Loucy (cell line): ENCODE measurements at regions not wholly inside any gene's neighbourhood (a gene's known extent, or its start where the extent isn't known, plus 50 kb on each side); places are given as distances from the start of the nearest gene placed in this dataset.

Source experiments
- H2AFZ ChIP-seq: fragments of 200-600 bp; sonication (generic); 2 replicates; pipeline ENCODE4 v1.6.0; 2016; ENCODE audit warnings: antibody characterized with exemption, mild to moderate bottlenecking, low read length, moderate library complexity
- H3F3A ChIP-seq: fragments of 200-600 bp; 2 replicates; pipeline ENCODE4 v1.6.0; 2016; ENCODE audit warnings: antibody characterized with exemption, low read depth, mild to moderate bottlenecking
- H3K27me3 ChIP-seq: fragments of 200-600 bp; sonication (generic); 2 replicates; pipeline ENCODE4 v1.6.1; 2014; ENCODE audit warnings: low read length, mild to moderate bottlenecking; ENCODE audit not compliant: insufficient read depth, poor library complexity, severe bottlenecking
- H3K36me3 ChIP-seq: fragments of 200-600 bp; sonication (generic); 2 replicates; pipeline ENCODE4 v1.6.1; 2016; ENCODE audit warnings: low read length; ENCODE audit not compliant: insufficient read depth
- H3K4me1 ChIP-seq: fragments of 200-600 bp; sonication (generic); 2 replicates; pipeline ENCODE4 v1.5.1; 2014; ENCODE audit warnings: low read length, mild to moderate bottlenecking; ENCODE audit not compliant: insufficient read depth, poor library complexity, severe bottlenecking
- H3K4me2 ChIP-seq: fragments of 200-600 bp; sonication (generic); 2 replicates; pipeline ENCODE4 v1.6.0; 2014; ENCODE audit warnings: antibody characterized with exemption, low read length, low read depth, mild to moderate bottlenecking; ENCODE audit not compliant: poor library complexity, severe bottlenecking
- H3K4me3 ChIP-seq: fragments of 200-600 bp; sonication (generic); 2 replicates; pipeline ENCODE4 v1.5.1; 2014; ENCODE audit warnings: low read length, mild to moderate bottlenecking, mixed read lengths; ENCODE audit not compliant: poor library complexity, severe bottlenecking
- H3K79me2 ChIP-seq: fragments of 200-600 bp; sonication (generic); 2 replicates; pipeline ENCODE4 v1.6.1; 2014; ENCODE audit warnings: low read length; ENCODE audit not compliant: insufficient read depth
- H3K9ac ChIP-seq: fragments of 200-600 bp; sonication (generic); 2 replicates; pipeline ENCODE4 v1.6.0; 2014; ENCODE audit warnings: mild to moderate bottlenecking, low read depth, low read length, moderate library complexity; ENCODE audit not compliant: poor library complexity, severe bottlenecking
- H3K9me2 ChIP-seq: fragments of 200-600 bp; sonication (generic); replicated peaks from 2 replicates; pipeline ENCODE4 v1.6.1; 2016; ENCODE audit warnings: low read depth, low read length, mixed read lengths
- H3K9me3 ChIP-seq: fragments of 200-600 bp; sonication (generic); 2 replicates; pipeline ENCODE4 v1.6.1; 2014; ENCODE audit warnings: mild to moderate bottlenecking, antibody characterized with exemption, low read length, low read depth; ENCODE audit not compliant: insufficient read depth
- H4K20me1 ChIP-seq: fragments of 200-600 bp; sonication (generic); 2 replicates; pipeline ENCODE4 v1.6.0; 2014; ENCODE audit warnings: antibody characterized with exemption, low read length, mild to moderate bottlenecking; ENCODE audit not compliant: insufficient read depth, poor library complexity, severe bottlenecking
- EZH2phosphoT487 ChIP-seq: fragments of 200-600 bp; IDR thresholded peaks from 2 replicates; pipeline ENCODE4 v1.6.1; 2018; ENCODE audit warnings: antibody characterized with exemption, mild to moderate bottlenecking, moderate library complexity, borderline replicate concordance
- TF ChIP-seq, protein P1 (sequence below): fragments of 200-600 bp; sonication (generic); conservative IDR thresholded peaks from 2 replicates; pipeline ENCODE4 v1.5.1; 2014; ENCODE audit warnings: mild to moderate bottlenecking, antibody characterized with exemption, low read length

DNA sequence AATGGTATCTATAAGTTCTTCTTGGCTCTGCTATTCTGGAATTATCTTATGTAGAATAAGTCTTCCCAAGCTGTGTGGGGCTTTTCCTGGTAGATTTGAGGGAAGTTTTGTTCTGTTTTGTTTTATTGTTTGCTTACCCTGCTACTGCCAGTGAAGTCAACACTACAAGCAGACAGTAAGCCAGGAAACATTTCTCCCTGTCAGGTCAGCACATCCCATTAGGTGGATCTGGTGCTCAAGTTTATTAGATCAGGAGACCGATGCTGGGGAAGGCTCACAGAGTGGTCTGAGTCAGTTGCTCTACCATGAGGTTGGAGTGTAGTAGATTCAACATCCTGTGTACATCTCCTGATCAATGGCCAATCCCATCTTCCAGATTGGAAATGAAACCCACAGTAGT, 79.1 kb downstream of the ADRB2 start:
- no peak overlapping the region for H3K4me2 ChIP-seq
- no peak overlapping the region for H3K4me3 ChIP-seq

DNA sequence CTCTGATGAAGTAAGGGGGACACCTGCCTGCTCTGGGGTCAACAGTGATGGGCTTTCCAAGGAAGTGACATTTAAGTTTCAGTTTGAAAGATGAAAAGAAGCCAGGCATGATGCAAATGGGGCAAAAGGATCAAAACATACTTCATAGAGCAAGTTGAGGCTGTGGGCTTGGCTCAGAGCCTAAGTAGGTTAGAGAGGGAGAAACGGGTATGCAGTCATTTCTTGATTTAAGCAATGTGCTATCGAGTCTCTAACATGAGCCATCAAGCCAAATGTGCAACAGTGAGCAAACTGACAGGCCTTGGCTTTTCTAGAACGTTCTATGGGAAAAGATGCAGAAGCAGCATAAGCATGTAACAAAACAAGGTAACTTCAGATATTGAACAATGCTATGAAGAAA, 80.6 kb downstream of the ADRB2 start:
- Histone ChIP-seq H3K4me1 (no peaks in the 10 kb centered on the region), H3K9me3 (no peaks in the 10 kb centered on the region), H3K4me3 (no peak overlapping the region), H3K9ac (no peak overlapping the region), H3K4me2 (no peak overlapping the region), H3F3A (no peaks in the 10 kb centered on the region), H3K79me2 (no peaks in the 10 kb centered on the region), H3K27me3 (no peaks in the 10 kb centered on the region), H2AFZ (no peak overlapping the region), H4K20me1 (no peaks in the 10 kb centered on the region), H3K36me3 (no peaks in the 10 kb centered on the region), H3K9me2 (no peaks in the 10 kb centered on the region)
- no peak for TF ChIP-seq EZH2phosphoT487
- TF ChIP-seq, protein P1, sequence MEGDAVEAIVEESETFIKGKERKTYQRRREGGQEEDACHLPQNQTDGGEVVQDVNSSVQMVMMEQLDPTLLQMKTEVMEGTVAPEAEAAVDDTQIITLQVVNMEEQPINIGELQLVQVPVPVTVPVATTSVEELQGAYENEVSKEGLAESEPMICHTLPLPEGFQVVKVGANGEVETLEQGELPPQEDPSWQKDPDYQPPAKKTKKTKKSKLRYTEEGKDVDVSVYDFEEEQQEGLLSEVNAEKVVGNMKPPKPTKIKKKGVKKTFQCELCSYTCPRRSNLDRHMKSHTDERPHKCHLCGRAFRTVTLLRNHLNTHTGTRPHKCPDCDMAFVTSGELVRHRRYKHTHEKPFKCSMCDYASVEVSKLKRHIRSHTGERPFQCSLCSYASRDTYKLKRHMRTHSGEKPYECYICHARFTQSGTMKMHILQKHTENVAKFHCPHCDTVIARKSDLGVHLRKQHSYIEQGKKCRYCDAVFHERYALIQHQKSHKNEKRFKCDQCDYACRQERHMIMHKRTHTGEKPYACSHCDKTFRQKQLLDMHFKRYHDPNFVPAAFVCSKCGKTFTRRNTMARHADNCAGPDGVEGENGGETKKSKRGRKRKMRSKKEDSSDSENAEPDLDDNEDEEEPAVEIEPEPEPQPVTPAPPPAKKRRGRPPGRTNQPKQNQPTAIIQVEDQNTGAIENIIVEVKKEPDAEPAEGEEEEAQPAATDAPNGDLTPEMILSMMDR = no peak

More for the DNA sequence above, 79.1 kb downstream of the ADRB2 start:
- Histone ChIP-seq H2AFZ (no peak overlapping the region), H3K36me3 (no peaks in the 10 kb centered on the region), H3K4me1 (no peaks in the 10 kb centered on the region), H3K27me3 (no peaks in the 10 kb centered on the region), H3K79me2 (no peaks in the 10 kb centered on the region), H3K9me3 (no peaks in the 10 kb centered on the region), H3K9ac (no peak overlapping the region), H3K9me2 (no peaks in the 10 kb centered on the region), H3F3A (no peaks in the 10 kb centered on the region), H4K20me1 (no peaks in the 10 kb centered on the region)
- TF ChIP-seq EZH2phosphoT487 = no peak
- TF ChIP-seq, protein P1 = no peak

DNA sequence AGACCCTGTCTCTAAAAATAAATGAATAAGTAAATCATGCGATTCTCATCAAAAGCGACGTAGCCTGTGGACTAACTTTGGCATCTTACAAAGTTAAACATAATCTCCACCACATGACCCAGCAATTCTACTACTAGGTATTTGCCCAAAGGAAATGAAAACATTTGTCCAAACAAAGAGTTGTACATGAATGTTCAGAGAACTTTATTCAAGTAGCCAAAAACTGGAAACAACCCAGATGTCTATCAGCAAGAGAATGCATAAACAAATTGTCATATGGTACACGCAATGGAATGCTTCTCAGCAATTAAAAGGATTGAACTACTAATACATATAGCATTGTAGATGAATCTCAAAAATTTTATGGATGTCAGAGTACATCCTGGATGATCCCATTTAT, 82.6 kb downstream of the ADRB2 start:
- no peaks in the 10 kb centered on the region for H3K9me2 ChIP-seq
- no peaks in the 10 kb centered on the region for H4K20me1 ChIP-seq
- no peaks in the 10 kb centered on the region for H3K4me1 ChIP-seq
- no peaks in the 10 kb centered on the region for H3K27me3 ChIP-seq
- H3K4me3 ChIP-seq = no peak overlapping the region
- H3K4me2 ChIP-seq = no peak overlapping the region
- H3K9me3 ChIP-seq = no peaks in the 10 kb centered on the region
- H2AFZ ChIP-seq = no peak overlapping the region
- H3F3A ChIP-seq = no peaks in the 10 kb centered on the region
- no peaks in the 10 kb centered on the region for H3K36me3 ChIP-seq
- no peak overlapping the region for H3K9ac ChIP-seq
- no peak for TF ChIP-seq EZH2phosphoT487
- TF ChIP-seq, protein P1 = no peak
- H3K79me2 ChIP-seq = no peaks in the 10 kb centered on the region
